Panc1 (cell line): ENCODE measurements at regions not wholly inside any gene's neighbourhood (a gene's known extent, or its start where the extent isn't known, plus 50 kb on each side); places are given as distances from the start of the nearest gene placed in this dataset.

Experiments
- ATAC-seq: fragments of 200-7000 bp; cut with Tn5 transposase; 2 replicates; pipeline ENCODE4 v1.9.1; 2020; ENCODE audit warnings: mild to moderate bottlenecking, moderate library complexity
- BruUV-seq: library from RNA; stranded (reverse); fragments of 400-500 nt; replicated peaks from 2 replicates; lab custom pipeline; 2021; lab: Mats Ljungman, UMichigan
- CTCF ChIA-PET: fragments of 300-600 bp; sonication (Branson Sonifier 250); formaldehyde crosslinking; loops from one replicate; lab custom pipeline; 2022; ENCODE audit warnings: antibody characterized with exemption; lab: Charles Lee
- POLR2A ChIA-PET: fragments of 300-600 bp; sonication (Branson Sonifier 250); formaldehyde crosslinking; loops from one replicate; lab custom pipeline; 2022; ENCODE audit warnings: antibody characterized with exemption; lab: Charles Lee
- DNase-seq: peaks from one replicate; pipeline ENCODE4 v3.0.0-alpha.2; 2010; ENCODE audit warnings: low read depth, low spot score
- H3K27ac ChIP-seq: 2 replicates; pipeline ENCODE4 v1.5.1; 2011; ENCODE audit warnings: mild to moderate bottlenecking, low read length, inconsistent platforms
- H3K27me3 ChIP-seq: fragments of 200-500 bp; sonication (Bioruptor generic); 2 replicates; pipeline ENCODE4 v1.6.0; 2014; ENCODE audit warnings: low read length, inconsistent platforms; ENCODE audit not compliant: control insufficient read depth, insufficient read depth
- H3K36me3 ChIP-seq: fragments of 200-500 bp; sonication (Bioruptor generic); 2 replicates; pipeline ENCODE4 v1.5.1; 2014; ENCODE audit warnings: inconsistent platforms, mild to moderate bottlenecking, low read length, moderate library complexity; ENCODE audit not compliant: control insufficient read depth, insufficient read depth
- H3K4me1 ChIP-seq: 2 replicates; pipeline ENCODE4 v1.5.1; 2011; ENCODE audit warnings: inconsistent platforms, mild to moderate bottlenecking, low read length, moderate library complexity; ENCODE audit not compliant: control insufficient read depth, insufficient read depth
- H3K4me3 ChIP-seq, 2 experiments: 2 replicates each; pipeline ENCODE4 v1.5.1; 2011 to 2012; ENCODE audit warnings: low read depth in 2 of 2, low read length in 2 of 2, mild to moderate bottlenecking in 2 of 2, inconsistent platforms in 1 of 2, moderate library complexity in 1 of 2
- H3K9me3 ChIP-seq: fragments of 200-500 bp; sonication (Bioruptor generic); 2 replicates; pipeline ENCODE4 v1.5.1; 2014; ENCODE audit warnings: low read depth, mild to moderate bottlenecking, inconsistent platforms, low read length, moderate library complexity; ENCODE audit not compliant: control insufficient read depth, insufficient read depth
- CTCF ChIP-seq: fragments of 450-650 bp; IDR thresholded peaks from 2 replicates; pipeline ENCODE4 v1.5.1; 2017; ENCODE audit warnings: mild to moderate bottlenecking
- POLR2AphosphoS5 ChIP-seq: IDR thresholded peaks from 2 replicates; pipeline ENCODE4 v1.6.1; 2012; ENCODE audit warnings: mild to moderate bottlenecking, low read depth, low read length, moderate library complexity
- REST ChIP-seq, 2 experiments: IDR thresholded peaks; 2 replicates each; pipeline ENCODE4 v1.6.1; 2011 to 2012; ENCODE audit warnings: low read depth in 2 of 2, control low read depth in 1 of 2, low read length in 1 of 2, mild to moderate bottlenecking in 1 of 2, moderate library complexity in 1 of 2; ENCODE audit not compliant: insufficient read depth in 1 of 2
- SIN3A ChIP-seq: IDR thresholded peaks from 2 replicates; pipeline ENCODE4 v1.6.1; 2012; ENCODE audit warnings: low read depth, mild to moderate bottlenecking, low read length, moderate library complexity, borderline replicate concordance; ENCODE audit not compliant: insufficient read depth
- TCF7L2 ChIP-seq: IDR thresholded peaks from 2 replicates; pipeline ENCODE4 v1.6.1; 2011; ENCODE audit warnings: mild to moderate bottlenecking, low read depth, low read length, inconsistent platforms
- in situ Hi-C: cut with HindIII; loops from 2 replicates; pipeline ENCODE4 v1.10.0; 2016; ENCODE audit warnings: low sequenced_read_pairs, low pct_unique_long_range_greater_than_20kb
- intact Hi-C: fragments of 100-400 bp; cut with micrococcal nuclease; formaldehyde crosslinking; loops from one replicate; pipeline ENCODE4 v1.10.0; 2022; ENCODE audit not compliant: unreplicated experiment

DNA sequence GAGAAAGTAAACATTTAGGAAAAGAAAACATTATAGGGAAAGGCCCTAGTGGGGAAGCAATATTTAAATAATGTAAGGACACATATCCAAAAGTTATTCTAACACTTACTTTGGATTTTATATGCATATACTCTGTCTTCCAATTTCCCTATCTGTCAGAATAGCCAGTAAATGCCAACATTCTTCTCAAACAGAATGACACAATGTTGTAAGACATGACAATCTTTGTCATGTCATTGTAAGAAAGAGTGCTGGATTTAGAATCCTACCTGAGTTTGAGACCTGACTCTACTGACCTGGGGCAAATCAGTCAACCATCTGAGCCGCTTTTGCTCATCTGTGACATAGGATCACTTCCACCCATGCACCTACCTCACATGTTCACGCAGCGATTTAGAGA lies 198.3 kb downstream of the PHLDA1 start:
- no peaks in the 10 kb centered on the region for H3K4me1 ChIP-seq
- CTCF ChIA-PET: no interaction called here
- ATAC-seq: no peak
- H3K9me3 ChIP-seq: peaks cover 6% of the 10 kb centered on the region; the same call in 1 of the 2 replicates
- no peak overlapping the region for H3K4me3 ChIP-seq
- POLR2A ChIA-PET: no interaction called here
- no peak for DNase-seq
- H3K36me3 ChIP-seq: no peaks in the 10 kb centered on the region
- TF ChIP-seq SIN3A (no peak), REST (IDR thresholded peaks at IDR 0.05; ENCODE audit: insufficient read depth in 1 of 2, low read depth in 2 of 2, low read length in 1 of 2) (no peak), CTCF (no peak), POLR2AphosphoS5 (no peak), TCF7L2 (no peak)
- intact Hi-C loops (no loop called here), in situ Hi-C loops (no loop called here)
- H3K27ac ChIP-seq: peak overlapping the region; percentile 76
- no peaks in the 10 kb centered on the region for H3K27me3 ChIP-seq
- no TSS peak for BruUV-seq

- DNase-seq (no peak), ATAC-seq (no peak)
- Histone ChIP-seq H3K4me1 (no peaks in the 10 kb centered on the region), H3K4me3 (no peak overlapping the region), H3K27ac (peak overlapping the region; percentile 76), H3K27me3 (no peaks in the 10 kb centered on the region), H3K9me3 (peaks cover 6% of the 10 kb centered on the region; the same call in 1 of the 2 replicates), H3K36me3 (no peaks in the 10 kb centered on the region)
- TF ChIP-seq REST (IDR thresholded peaks at IDR 0.05; ENCODE audit: insufficient read depth in 1 of 2, low read depth in 2 of 2, low read length in 1 of 2) (no peak), CTCF (no peak), TCF7L2 (no peak), SIN3A (no peak), POLR2AphosphoS5 (no peak)
- no TSS peak for BruUV-seq
- intact Hi-C loops (no loop called here), in situ Hi-C loops (no loop called here)
- POLR2A ChIA-PET: interaction anchor here (0.6 kb wide), 3 partner anchors 16 to 42 kb away, joined by 4 to 5 read pairs (median 4); no protein-coding TSS in a partner anchor
- CTCF ChIA-PET: no interaction called here
These were observed 200.2 kb downstream of the PHLDA1 start for GRCh38 chr12:75831402-75831801.
